GM23248 (cell line): ENCODE measurements at regions not wholly inside any gene's neighbourhood (a gene's known extent, or its start where the extent isn't known, plus 50 kb on each side); places are given as distances from the start of the nearest gene placed in this dataset.
"Not testable (repeated sequence)": the region's sequence is repeated elsewhere in the genome, so short reads cannot be mapped to it uniquely, and the experiment has no call there.

ENCODE experiments used
- DNase-seq: peaks from one replicate; pipeline ENCODE4 v3.0.0-alpha.2; 2015
- H2AFZ ChIP-seq: fragments of 200-600 bp; sonication (generic); 2 replicates; pipeline ENCODE4 v1.6.1; 2016; ENCODE audit warnings: antibody characterized with exemption
- H3F3A ChIP-seq: fragments of 200-600 bp; sonication (generic); 2 replicates; pipeline ENCODE4 v1.6.1; 2016; ENCODE audit warnings: mild to moderate bottlenecking, antibody characterized with exemption, mixed run types; ENCODE audit not compliant: insufficient read depth
- H3K27ac ChIP-seq: fragments of 200-600 bp; sonication (generic); 2 replicates; pipeline ENCODE4 v1.5.1; 2016; ENCODE audit warnings: mild to moderate bottlenecking
- H3K27me3 ChIP-seq: fragments of 200-600 bp; sonication (generic); replicated peaks from 2 replicates; pipeline ENCODE4 v1.6.1; 2016; ENCODE audit warnings: mild to moderate bottlenecking; ENCODE audit not compliant: insufficient read depth
- H3K36me3 ChIP-seq: fragments of 200-600 bp; sonication (generic); 2 replicates; pipeline ENCODE4 v1.6.1; 2016; ENCODE audit warnings: low read depth, mild to moderate bottlenecking
- H3K4me1 ChIP-seq: fragments of 200-600 bp; sonication (generic); 2 replicates; pipeline ENCODE4 v1.6.1; 2016; ENCODE audit warnings: mild to moderate bottlenecking; ENCODE audit not compliant: insufficient read depth
- H3K4me2 ChIP-seq: fragments of 200-600 bp; sonication (generic); one replicate; pipeline ENCODE4 v1.6.1; 2016; ENCODE audit warnings: mild to moderate bottlenecking; ENCODE audit not compliant: unreplicated experiment
- H3K4me3 ChIP-seq: fragments of 200-600 bp; sonication (generic); 2 replicates; pipeline ENCODE4 v1.5.1; 2016; ENCODE audit warnings: mild to moderate bottlenecking
- H3K79me2 ChIP-seq: fragments of 200-600 bp; sonication (generic); 2 replicates; pipeline ENCODE4 v1.6.1; 2016; ENCODE audit warnings: mild to moderate bottlenecking; ENCODE audit not compliant: insufficient read depth
- H3K9ac ChIP-seq: fragments of 200-600 bp; sonication (generic); 2 replicates; pipeline ENCODE4 v1.6.1; 2016; ENCODE audit warnings: mild to moderate bottlenecking
- H3K9me2 ChIP-seq: fragments of 200-600 bp; sonication (generic); 2 replicates; pipeline ENCODE4 v1.6.1; 2016; ENCODE audit warnings: mixed run types, mild to moderate bottlenecking, moderate library complexity; ENCODE audit not compliant: insufficient read depth
- H3K9me3 ChIP-seq: fragments of 200-600 bp; sonication (generic); one replicate; pipeline ENCODE4 v1.6.1; 2017; ENCODE audit warnings: low read depth
- H4K20me1 ChIP-seq: fragments of 200-600 bp; sonication (generic); 2 replicates; pipeline ENCODE4 v1.6.0; 2016; ENCODE audit not compliant: insufficient read depth
- EZH2 ChIP-seq: fragments of 200-600 bp; sonication (generic); IDR thresholded peaks from 2 replicates; pipeline ENCODE4 v1.6.1; 2018; ENCODE audit warnings: antibody characterized with exemption, mild to moderate bottlenecking; ENCODE audit not compliant: insufficient read depth, poor library complexity, severe bottlenecking
- EZH2phosphoT487 ChIP-seq: fragments of 200-600 bp; sonication (generic); IDR thresholded peaks from 2 replicates; pipeline ENCODE4 v1.6.1; 2018; ENCODE audit warnings: antibody characterized with exemption, moderate library complexity, mild to moderate bottlenecking, low read depth; ENCODE audit not compliant: insufficient read depth
- WGBS, 2 experiments: methylation state at CpG; one replicate each; pipeline ENCODE4 v1.1.6; 2015 to 2017; ENCODE audit warnings: low lambda C conversion rate in 2 of 2, low coverage in 1 of 2; ENCODE audit errors: missing lambda C conversion rate in 2 of 2; 5-methylcytosine and 5-hydroxymethylcytosine counted together
- in situ Hi-C: fragments of 300-500 bp; cut with MboI; formaldehyde crosslinking; loops from 2 replicates; pipeline ENCODE4 v1.15.0; 2020

- Histone ChIP-seq H3K27me3 (no peaks in the 10 kb centered on the region), H3F3A (no peaks in the 10 kb centered on the region), H3K27ac (no peak overlapping the region), H3K4me2 (no peak overlapping the region), H3K36me3 (no peaks in the 10 kb centered on the region), H2AFZ (no peak overlapping the region), H3K79me2 (no peaks in the 10 kb centered on the region), H3K9ac (no peak overlapping the region), H3K4me1 (no peaks in the 10 kb centered on the region), H3K9me2 (no peaks in the 10 kb centered on the region), H4K20me1 (no peaks in the 10 kb centered on the region), H3K9me3 (no peaks in the 10 kb centered on the region), H3K4me3 (no peak overlapping the region)
- no peak for TF ChIP-seq EZH2
- no peak for TF ChIP-seq EZH2phosphoT487
- 9 to 10% methylated on average over 25 of the region's 25 CpGs for WGBS, 2 experiments
- in situ Hi-C loops, result no loop called here
- peak; percentile 4 for DNase-seq
Measured at GRCh38 chr10:124197371-124198124, 104.2 kb upstream of the CHST15 start.

GRCh38 chr10:124196659-124197058, 103.3 kb upstream of the CHST15 start:
- TF ChIP-seq EZH2phosphoT487 (no peak), EZH2 (no peak)
- Histone ChIP-seq H3K9me2 (no peaks in the 10 kb centered on the region), H3K4me3 (no peak overlapping the region), H3K9ac (no peak overlapping the region), H2AFZ (no peak overlapping the region), H3K27me3 (no peaks in the 10 kb centered on the region), H3K27ac (no peak overlapping the region), H3K79me2 (no peaks in the 10 kb centered on the region), H3K4me2 (no peak overlapping the region), H3K9me3 (no peaks in the 10 kb centered on the region), H3K4me1 (no peaks in the 10 kb centered on the region), H3F3A (no peaks in the 10 kb centered on the region), H4K20me1 (no peaks in the 10 kb centered on the region), H3K36me3 (no peaks in the 10 kb centered on the region)
- 27 to 37% methylated on average over 5 of the region's 5 CpGs for WGBS, 2 experiments
- in situ Hi-C loops, result no loop called here
- no peak for DNase-seq

- H3K4me1 ChIP-seq, result no peaks in the 10 kb centered on the region
- H3K9me3 ChIP-seq, result no peaks in the 10 kb centered on the region
- H3F3A ChIP-seq, result no peaks in the 10 kb centered on the region
- no peak overlapping the region for H3K4me3 ChIP-seq
- no peaks in the 10 kb centered on the region for H4K20me1 ChIP-seq
- H3K27ac ChIP-seq, result no peak overlapping the region
- 0 to 18% methylated on average over 2 of the region's 2 CpGs for WGBS, 2 experiments
- no peaks in the 10 kb centered on the region for H3K36me3 ChIP-seq
- DNase-seq, result no peak
- H2AFZ ChIP-seq, result no peak overlapping the region
- H3K9me2 ChIP-seq, result no peaks in the 10 kb centered on the region
- no peaks in the 10 kb centered on the region for H3K79me2 ChIP-seq
- H3K27me3 ChIP-seq, result no peaks in the 10 kb centered on the region
- H3K4me2 ChIP-seq, result no peak overlapping the region
- in situ Hi-C loops, result no loop called here
- no peak overlapping the region for H3K9ac ChIP-seq
- no peak for TF ChIP-seq EZH2
- TF ChIP-seq EZH2phosphoT487, result no peak
Measured at GRCh38 chr10:124194199-124194824, 100.9 kb upstream of the CHST15 start.

- in situ Hi-C loops, result no loop called here
- no peaks in the 10 kb centered on the region for H3K4me1 ChIP-seq
Measured at GRCh38 chr10:124193309-124193696, 99.9 kb upstream of the CHST15 start.

GRCh38 chr10:124192664-124193308, 99.4 kb upstream of the CHST15 start:
- H4K20me1 ChIP-seq, H3K9me2 ChIP-seq, H3K27ac ChIP-seq, H3K9me3 ChIP-seq, H2AFZ ChIP-seq, H3K4me1 ChIP-seq, H3F3A ChIP-seq, H3K27me3 ChIP-seq, H3K4me3 ChIP-seq, in situ Hi-C loops, H3K36me3 ChIP-seq, H3K4me2 ChIP-seq, H3K9ac ChIP-seq, H3K79me2 ChIP-seq, DNase-seq: not testable (repeated sequence)
- WGBS, 2 experiments, result 47 to 65% methylated on average over 5 of the region's 5 CpGs

More at GRCh38 chr10:124193309-124193696, 99.9 kb upstream of the CHST15 start:
- Histone ChIP-seq H3K27ac (no peak overlapping the region), H3K9ac (no peak overlapping the region), H3K36me3 (no peaks in the 10 kb centered on the region), H3K9me3 (no peaks in the 10 kb centered on the region), H3K27me3 (no peaks in the 10 kb centered on the region), H4K20me1 (no peaks in the 10 kb centered on the region), H3K79me2 (no peaks in the 10 kb centered on the region), H3K9me2 (no peaks in the 10 kb centered on the region), H3F3A (no peaks in the 10 kb centered on the region), H3K4me3 (no peak overlapping the region), H3K4me2 (no peak overlapping the region), H2AFZ (no peak overlapping the region)
- no peak for DNase-seq
- TF ChIP-seq EZH2phosphoT487 (no peak), EZH2 (no peak)
- WGBS, 2 experiments, result 48% methylated on average over 8 of the region's 8 CpGs

DNA sequence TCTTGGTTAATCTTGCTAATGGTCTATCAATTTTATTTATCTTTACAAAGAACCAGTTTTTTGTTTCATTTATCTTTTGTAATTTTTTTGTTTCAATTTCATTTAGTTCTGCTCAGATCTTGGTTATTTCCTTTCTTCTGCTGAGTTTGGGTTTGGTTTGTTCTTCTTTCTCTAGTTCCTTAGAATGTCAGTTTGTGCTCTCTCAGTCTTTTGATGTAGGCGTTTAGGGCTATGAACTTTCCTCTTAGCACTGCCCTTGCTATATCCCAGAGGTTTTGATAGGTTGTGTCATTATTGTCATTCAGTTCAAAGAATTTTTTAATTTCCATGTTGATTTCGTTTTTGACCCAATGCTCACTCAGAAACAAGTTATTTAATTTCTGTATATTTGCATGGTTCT, 97.1 kb upstream of the CHST15 start:
- H3K4me2 ChIP-seq, H3K9me2 ChIP-seq, H4K20me1 ChIP-seq, H2AFZ ChIP-seq, H3K9ac ChIP-seq, H3K4me1 ChIP-seq, in situ Hi-C loops, H3K27me3 ChIP-seq, H3K36me3 ChIP-seq, H3K9me3 ChIP-seq, DNase-seq, H3K79me2 ChIP-seq, H3F3A ChIP-seq, H3K4me3 ChIP-seq, H3K27ac ChIP-seq: not testable (repeated sequence)
- 12 to 20% methylated on average over 2 of the region's 2 CpGs for WGBS, 2 experiments
